ENCODE measurements at regions not wholly inside any gene's neighbourhood (a gene's known extent, or its start where the extent isn't known, plus 50 kb on each side); places are given as distances from the start of the nearest gene placed in this dataset.

- TF ChIP-seq CTCF (IDR thresholded peaks at IDR 0.05) (no peak), POLR2AphosphoS5 (IDR thresholded peaks at IDR 0.05; ENCODE audit: low read depth, low read length) (no peak), SIN3A (IDR thresholded peaks at IDR 0.05; ENCODE audit: borderline replicate concordance, insufficient read depth, low read depth, low read length) (no peak), TCF7L2 (IDR thresholded peaks at IDR 0.05; ENCODE audit: low read depth, low read length) (no peak), REST (IDR thresholded peaks at IDR 0.05; ENCODE audit: insufficient read depth in 1 of 2, low read depth in 2 of 2, low read length in 1 of 2) (no peak)
Observed at GRCh38 chr2:189281201-189281600, 101.6 kb upstream of the COL5A2 start.

Data from Panc1 (cell line).